HepG2 (cell line): ENCODE measurements at regions not wholly inside any gene's neighbourhood (a gene's known extent, or its start where the extent isn't known, plus 50 kb on each side); places are given as distances from the start of the nearest gene placed in this dataset.

Source experiments
- ARHGAP35 ChIP-seq: sonication (generic); formaldehyde crosslinking; IDR thresholded peaks from 2 replicates; pipeline ENCODE4 v1.9.0; 2022; ENCODE audit warnings: mild to moderate bottlenecking, inconsistent platforms, moderate library complexity, missing genetic modification reagents, borderline replicate concordance
- BCL6 ChIP-seq: IDR thresholded peaks from 2 replicates; pipeline ENCODE4 v1.6.1; 2016; ENCODE audit warnings: missing genetic modification reagents, missing compliant biosample characterization
- CC2D1A ChIP-seq: sonication (generic); formaldehyde crosslinking; IDR thresholded peaks from 2 replicates; pipeline ENCODE4 v1.8.1; 2023; ENCODE audit warnings: mild to moderate bottlenecking, missing genetic modification reagents
- CHD4 ChIP-seq: fragments of 200-600 bp; sonication (generic); IDR thresholded peaks from 2 replicates; pipeline ENCODE4 v1.7.0; 2017; ENCODE audit warnings: mild to moderate bottlenecking, low read length, borderline replicate concordance
- ELF1 ChIP-seq: sonication (generic); formaldehyde crosslinking; IDR thresholded peaks from 2 replicates; pipeline ENCODE4 v1.4.0; 2020; ENCODE audit warnings: missing genetic modification reagents
- FOXC1 ChIP-seq: sonication (generic); formaldehyde crosslinking; IDR thresholded peaks from 2 replicates; pipeline ENCODE4 v1.8.0; 2022; ENCODE audit warnings: mild to moderate bottlenecking, missing genetic modification reagents, borderline replicate concordance
- HHEX ChIP-seq: IDR thresholded peaks from 2 replicates; pipeline ENCODE4 v1.6.1; 2016; ENCODE audit warnings: control low read depth
- ISL2 ChIP-seq: sonication (generic); formaldehyde crosslinking; IDR thresholded peaks from 2 replicates; pipeline ENCODE4 v1.5.0; 2020; ENCODE audit warnings: missing genetic modification reagents
- JDP2 ChIP-seq: sonication (generic); formaldehyde crosslinking; IDR thresholded peaks from 2 replicates; pipeline ENCODE4 v1.8.1; 2022; ENCODE audit warnings: missing genetic modification reagents, borderline replicate concordance
- JUN ChIP-seq: sonication (generic); formaldehyde crosslinking; IDR thresholded peaks from 2 replicates; pipeline ENCODE4 v1.4.0; 2020; ENCODE audit warnings: mild to moderate bottlenecking, missing genetic modification reagents
- KLF11 ChIP-seq: IDR thresholded peaks from 2 replicates; pipeline ENCODE4 v1.6.1; 2016; ENCODE audit warnings: missing compliant biosample characterization
- MTF2 ChIP-seq: sonication (generic); formaldehyde crosslinking; IDR thresholded peaks from 2 replicates; pipeline ENCODE4 v1.5.0; 2020; ENCODE audit warnings: missing genetic modification reagents, borderline replicate concordance
- NBN ChIP-seq: fragments of 450-650 bp; conservative IDR thresholded peaks from 2 replicates; pipeline ENCODE4 v1.6.1; 2017
- NCOA2 ChIP-seq: sonication (generic); formaldehyde crosslinking; IDR thresholded peaks from 2 replicates; pipeline ENCODE4 v1.8.0; 2022; ENCODE audit warnings: inconsistent platforms
- PAX8 ChIP-seq: sonication (generic); formaldehyde crosslinking; IDR thresholded peaks from 2 replicates; pipeline ENCODE4 v1.8.0; 2022; ENCODE audit warnings: mild to moderate bottlenecking, missing genetic modification reagents, borderline replicate concordance
- PLRG1 ChIP-seq: fragments of 450-650 bp; conservative IDR thresholded peaks from 2 replicates; pipeline ENCODE4 v1.6.1; 2016
- PPARG ChIP-seq: conservative IDR thresholded peaks from 2 replicates; pipeline ENCODE4 v1.6.1; 2016; ENCODE audit warnings: missing biosample characterization, missing genetic modification reagents
- RAD21 ChIP-seq: fragments of 450-650 bp; formaldehyde crosslinking; IDR thresholded peaks from 2 replicates; pipeline ENCODE4 v1.5.0; 2020; ENCODE audit warnings: mild to moderate bottlenecking
- RARA ChIP-seq: IDR thresholded peaks from 2 replicates; pipeline ENCODE4 v1.6.1; 2016; ENCODE audit warnings: missing genetic modification reagents, missing compliant biosample characterization
- SKI ChIP-seq: fragments of 450-650 bp; IDR thresholded peaks from one replicate; pipeline ENCODE4 v1.6.1; 2018; ENCODE audit warnings: mild to moderate bottlenecking; ENCODE audit not compliant: partially characterized antibody
- TBL1XR1 ChIP-seq: fragments of 150-350 bp; IDR thresholded peaks from 2 replicates; pipeline ENCODE4 v1.6.1; 2014; ENCODE audit warnings: borderline replicate concordance, low read length; ENCODE audit not compliant: partially characterized antibody
- TGIF2 ChIP-seq: IDR thresholded peaks from 2 replicates; pipeline ENCODE4 v1.6.1; 2016; ENCODE audit warnings: control low read depth, missing compliant biosample characterization
- ZFP37 ChIP-seq: sonication (generic); formaldehyde crosslinking; IDR thresholded peaks from 2 replicates; pipeline ENCODE4 v1.4.0; 2020; ENCODE audit warnings: missing genetic modification reagents, borderline replicate concordance
- ZNF12 ChIP-seq: sonication (generic); formaldehyde crosslinking; IDR thresholded peaks from 2 replicates; pipeline ENCODE4 v1.5.0; 2020; ENCODE audit warnings: missing genetic modification reagents
- ZNF550 ChIP-seq: sonication (generic); formaldehyde crosslinking; IDR thresholded peaks from 2 replicates; pipeline ENCODE4 v1.4.0; 2020; ENCODE audit warnings: mild to moderate bottlenecking, missing genetic modification reagents, borderline replicate concordance
- ZNF605 ChIP-seq: sonication (generic); formaldehyde crosslinking; IDR thresholded peaks from 2 replicates; pipeline ENCODE4 v1.8.0; 2022; ENCODE audit warnings: mild to moderate bottlenecking, missing genetic modification reagents
- ZNF766 ChIP-seq: sonication (generic); formaldehyde crosslinking; IDR thresholded peaks from 2 replicates; pipeline ENCODE4 v1.5.0; 2020; ENCODE audit warnings: missing genetic modification reagents, borderline replicate concordance
- TF ChIP-seq, protein P1 (sequence below): IDR thresholded peaks from 2 replicates; pipeline ENCODE4 v1.6.1; 2016; ENCODE audit warnings: low read depth, control low read depth
- TF ChIP-seq, protein P2 (sequence below): sonication (generic); formaldehyde crosslinking; IDR thresholded peaks from 2 replicates; pipeline ENCODE4 v1.5.1; 2020; ENCODE audit warnings: missing genetic modification reagents, mild to moderate bottlenecking, borderline replicate concordance
- TF ChIP-seq, protein P3 (sequence below): sonication (generic); formaldehyde crosslinking; IDR thresholded peaks from 2 replicates; pipeline ENCODE4 v1.8.1; 2023; ENCODE audit warnings: mild to moderate bottlenecking, missing genetic modification reagents, borderline replicate concordance

DNA sequence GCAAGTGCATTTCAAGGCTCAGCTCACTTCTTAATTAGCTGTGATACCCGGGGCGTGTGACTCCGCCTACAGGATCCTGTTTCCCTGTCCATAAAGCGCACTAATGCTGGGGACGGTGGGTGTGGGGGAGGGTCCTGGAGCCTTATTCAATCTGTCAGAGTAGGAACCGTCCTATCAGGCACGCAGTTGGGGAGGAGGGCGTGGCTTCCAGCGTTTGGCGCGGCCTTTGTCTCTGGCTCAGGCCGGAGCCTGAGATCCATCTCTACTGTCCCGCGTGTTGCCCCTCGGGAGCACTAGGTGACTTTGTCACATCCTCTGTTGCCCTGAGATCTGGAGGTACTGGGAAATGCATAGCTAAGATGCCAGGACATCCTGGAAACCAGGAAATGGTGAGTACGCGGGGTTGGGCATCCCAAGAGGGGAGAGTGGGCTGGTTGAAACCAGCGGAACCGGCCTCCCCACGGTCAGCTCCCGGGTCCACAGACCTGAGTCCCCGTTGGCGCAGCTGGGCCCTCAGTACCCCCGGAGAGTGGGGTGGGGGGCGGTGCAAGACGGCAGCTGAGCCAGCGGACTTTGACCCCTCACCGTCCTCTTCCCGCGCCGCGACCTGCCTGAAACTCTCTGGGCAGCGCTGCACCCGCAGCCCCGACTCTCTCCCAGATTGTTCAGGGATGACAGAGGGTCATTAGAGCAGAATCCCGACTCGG is 104.4 kb upstream of the ZNF92 start (continued):
- TF ChIP-seq ELF1 (CRISPR knock-in tag) (no peak), ISL2 (CRISPR knock-in tag) (no peak), KLF11 (CRISPR knock-in tag) (no peak), ARHGAP35 (CRISPR knock-in tag) (no peak), PAX8 (no peak), MTF2 (no peak), FOXC1 (CRISPR knock-in tag) (0 out of 2 replicates have a peak, but pooled peaks have one; percentile 43), BCL6 (no peak), JUN (CRISPR knock-in tag) (no peak), TGIF2 (CRISPR knock-in tag) (peak; percentile 68; the same call in 1 of the 2 replicates), NCOA2 (CRISPR knock-in tag) (no peak), PLRG1 (no peak), SKI (no peak), HHEX (CRISPR knock-in tag) (no peak), PPARG (CRISPR knock-in tag) (no peak), ZNF766 (CRISPR knock-in tag) (no peak), CHD4 (0 out of 2 replicates have a peak, but pooled peaks have one; percentile 29), CC2D1A (CRISPR knock-in tag) (no peak), ZNF12 (CRISPR knock-in tag) (no peak), ZNF550 (CRISPR knock-in tag) (no peak), ZNF605 (CRISPR knock-in tag) (peak; percentile 65), ZFP37 (CRISPR knock-in tag) (no peak), JDP2 (CRISPR knock-in tag) (no peak), RAD21 (CRISPR knock-in tag) (no peak), RARA (CRISPR knock-in tag) (no peak), NBN (no peak), TBL1XR1 (no peak)
- TF ChIP-seq, protein P1, sequence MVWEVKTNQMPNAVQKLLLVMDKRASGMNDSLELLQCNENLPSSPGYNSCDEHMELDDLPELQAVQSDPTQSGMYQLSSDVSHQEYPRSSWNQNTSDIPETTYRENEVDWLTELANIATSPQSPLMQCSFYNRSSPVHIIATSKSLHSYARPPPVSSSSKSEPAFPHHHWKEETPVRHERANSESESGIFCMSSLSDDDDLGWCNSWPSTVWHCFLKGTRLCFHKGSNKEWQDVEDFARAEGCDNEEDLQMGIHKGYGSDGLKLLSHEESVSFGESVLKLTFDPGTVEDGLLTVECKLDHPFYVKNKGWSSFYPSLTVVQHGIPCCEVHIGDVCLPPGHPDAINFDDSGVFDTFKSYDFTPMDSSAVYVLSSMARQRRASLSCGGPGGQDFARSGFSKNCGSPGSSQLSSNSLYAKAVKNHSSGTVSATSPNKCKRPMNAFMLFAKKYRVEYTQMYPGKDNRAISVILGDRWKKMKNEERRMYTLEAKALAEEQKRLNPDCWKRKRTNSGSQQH (CRISPR knock-in tag) = no peak
- TF ChIP-seq, protein P2, sequence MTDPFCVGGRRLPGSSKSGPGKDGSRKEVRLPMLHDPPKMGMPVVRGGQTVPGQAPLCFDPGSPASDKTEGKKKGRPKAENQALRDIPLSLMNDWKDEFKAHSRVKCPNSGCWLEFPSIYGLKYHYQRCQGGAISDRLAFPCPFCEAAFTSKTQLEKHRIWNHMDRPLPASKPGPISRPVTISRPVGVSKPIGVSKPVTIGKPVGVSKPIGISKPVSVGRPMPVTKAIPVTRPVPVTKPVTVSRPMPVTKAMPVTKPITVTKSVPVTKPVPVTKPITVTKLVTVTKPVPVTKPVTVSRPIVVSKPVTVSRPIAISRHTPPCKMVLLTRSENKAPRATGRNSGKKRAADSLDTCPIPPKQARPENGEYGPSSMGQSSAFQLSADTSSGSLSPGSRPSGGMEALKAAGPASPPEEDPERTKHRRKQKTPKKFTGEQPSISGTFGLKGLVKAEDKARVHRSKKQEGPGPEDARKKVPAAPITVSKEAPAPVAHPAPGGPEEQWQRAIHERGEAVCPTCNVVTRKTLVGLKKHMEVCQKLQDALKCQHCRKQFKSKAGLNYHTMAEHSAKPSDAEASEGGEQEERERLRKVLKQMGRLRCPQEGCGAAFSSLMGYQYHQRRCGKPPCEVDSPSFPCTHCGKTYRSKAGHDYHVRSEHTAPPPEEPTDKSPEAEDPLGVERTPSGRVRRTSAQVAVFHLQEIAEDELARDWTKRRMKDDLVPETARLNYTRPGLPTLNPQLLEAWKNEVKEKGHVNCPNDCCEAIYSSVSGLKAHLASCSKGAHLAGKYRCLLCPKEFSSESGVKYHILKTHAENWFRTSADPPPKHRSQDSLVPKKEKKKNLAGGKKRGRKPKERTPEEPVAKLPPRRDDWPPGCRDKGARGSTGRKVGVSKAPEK (CRISPR knock-in tag) = peak; percentile 84; the same call in 1 of the 2 replicates
- TF ChIP-seq, protein P3, sequence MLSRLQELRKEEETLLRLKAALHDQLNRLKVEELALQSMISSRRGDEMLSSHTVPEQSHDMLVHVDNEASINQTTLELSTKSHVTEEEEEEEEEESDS (CRISPR knock-in tag) = no peak
